ENCODE measurements at regions not wholly inside any gene's neighbourhood (a gene's known extent, or its start where the extent isn't known, plus 50 kb on each side); places are given as distances from the start of the nearest gene placed in this dataset.

- H3K4me3 Mint-ChIP-seq: no peak overlapping the region
- H3K9me3 Mint-ChIP-seq: no peaks in the 10 kb centered on the region
- no peaks in the 10 kb centered on the region for H3K4me1 Mint-ChIP-seq
- intact Hi-C loops (cut with micrococcal nuclease): loop anchor here (5.0 to 10.0 kb wide), 2 partner anchors 942 to 1040 kb away; no protein-coding TSS in a partner anchor
- H3K27me3 ChIP-seq (ENCODE audit: control insufficient read depth, insufficient read depth, low read length): no peaks in the 10 kb centered on the region
- H3K9me3 ChIP-seq (ENCODE audit: control insufficient read depth, insufficient read depth, low read length): no peaks in the 10 kb centered on the region
- no peak overlapping the region for H3K4me3 ChIP-seq (ENCODE audit: low read length)
- peaks cover 14 to 23% of the 10 kb centered on the region in 2 donors for H3K27me3 Mint-ChIP-seq (ENCODE audit: low read depth in 2 of 2)
- ATAC-seq: no peak
- H3K27ac ChIP-seq (ENCODE audit: low read length): no peak overlapping the region
- no peak for DNase-seq
- H3K36me3 ChIP-seq (ENCODE audit: control insufficient read depth, insufficient read depth, low read length): no peaks in the 10 kb centered on the region
- H3K36me3 Mint-ChIP-seq: no peaks in the 10 kb centered on the region
- no peak for TF ChIP-seq CTCF (IDR thresholded peaks at IDR 0.05)
- no peak overlapping the region for H3K27ac Mint-ChIP-seq
- H3K4me1 ChIP-seq (ENCODE audit: control insufficient read depth, insufficient read depth, low read length): peaks cover 3% of the 10 kb centered on the region
Observed at GRCh38 chr13:59392328-59392727, 771.4 kb downstream of the DIAPH3 start.

GRCh38 chr13:59394496-59394895 is 769.2 kb downstream of the DIAPH3 start:
- no peaks in the 10 kb centered on the region for H3K36me3 ChIP-seq (ENCODE audit: control insufficient read depth, insufficient read depth, low read length)
- ATAC-seq: no peak
- H3K4me3 ChIP-seq (ENCODE audit: low read length): no peak overlapping the region
- no peak for DNase-seq
- Mint-ChIP-seq H3K27ac (no peak overlapping the region), H3K9me3 (no peaks in the 10 kb centered on the region), H3K4me3 (no peak overlapping the region), H3K4me1 (no peaks in the 10 kb centered on the region), H3K36me3 (no peaks in the 10 kb centered on the region), H3K27me3 (ENCODE audit: low read depth in 2 of 2) (peaks cover 4 to 20% of the 10 kb centered on the region in 2 donors)
- H3K27me3 ChIP-seq (ENCODE audit: control insufficient read depth, insufficient read depth, low read length): no peaks in the 10 kb centered on the region
- no peak for TF ChIP-seq CTCF (IDR thresholded peaks at IDR 0.05)
- H3K9me3 ChIP-seq (ENCODE audit: control insufficient read depth, insufficient read depth, low read length): no peaks in the 10 kb centered on the region
- peaks cover 3% of the 10 kb centered on the region for H3K4me1 ChIP-seq (ENCODE audit: control insufficient read depth, insufficient read depth, low read length)
- intact Hi-C loops (cut with micrococcal nuclease): loop anchor here (5.0 to 10.0 kb wide), 2 partner anchors 940 to 1038 kb away; no protein-coding TSS in a partner anchor
- 100% methylated on average over 2 of the region's 2 CpGs for WGBS (ENCODE audit: insufficient coverage)
- no peak overlapping the region for H3K27ac ChIP-seq (ENCODE audit: low read length)

- Mint-ChIP-seq H3K4me3 (no peak overlapping the region), H3K36me3 (no peaks in the 10 kb centered on the region), H3K27me3 (ENCODE audit: low read depth in 2 of 2) (peaks cover 6 to 20% of the 10 kb centered on the region in 2 donors), H3K9me3 (no peaks in the 10 kb centered on the region), H3K27ac (no peak overlapping the region), H3K4me1 (no peaks in the 10 kb centered on the region)
- Histone ChIP-seq H3K27me3 (ENCODE audit: control insufficient read depth, insufficient read depth, low read length) (no peaks in the 10 kb centered on the region), H3K4me3 (ENCODE audit: low read length) (no peak overlapping the region), H3K27ac (ENCODE audit: low read length) (no peak overlapping the region), H3K4me1 (ENCODE audit: control insufficient read depth, insufficient read depth, low read length) (no peaks in the 10 kb centered on the region), H3K9me3 (ENCODE audit: control insufficient read depth, insufficient read depth, low read length) (no peaks in the 10 kb centered on the region), H3K36me3 (ENCODE audit: control insufficient read depth, insufficient read depth, low read length) (no peaks in the 10 kb centered on the region)
- intact Hi-C loops (cut with micrococcal nuclease): loop anchor here (10.0 kb wide), 1 partner anchor 937 kb away; no protein-coding TSS in a partner anchor
- WGBS (ENCODE audit: insufficient coverage): 96% methylated on average over 3 of the region's 3 CpGs
- ATAC-seq (no peak), DNase-seq (no peak)
- TF ChIP-seq CTCF (IDR thresholded peaks at IDR 0.05): no peak
Observed at GRCh38 chr13:59398127-59398526, 765.6 kb downstream of the DIAPH3 start.

- Histone ChIP-seq H3K9me3 (ENCODE audit: control insufficient read depth, insufficient read depth, low read length) (no peaks in the 10 kb centered on the region), H3K27ac (ENCODE audit: low read length) (no peak overlapping the region), H3K27me3 (ENCODE audit: control insufficient read depth, insufficient read depth, low read length) (no peaks in the 10 kb centered on the region), H3K4me3 (ENCODE audit: low read length) (no peak overlapping the region), H3K36me3 (ENCODE audit: control insufficient read depth, insufficient read depth, low read length) (no peaks in the 10 kb centered on the region), H3K4me1 (ENCODE audit: control insufficient read depth, insufficient read depth, low read length) (no peaks in the 10 kb centered on the region)
- ATAC-seq: no peak
- intact Hi-C loops (cut with micrococcal nuclease): loop anchor here (10.0 kb wide), 1 partner anchor 936 kb away; no protein-coding TSS in a partner anchor
- Mint-ChIP-seq H3K4me3 (no peak overlapping the region), H3K36me3 (no peaks in the 10 kb centered on the region), H3K27ac (no peak overlapping the region), H3K9me3 (no peaks in the 10 kb centered on the region), H3K4me1 (no peaks in the 10 kb centered on the region), H3K27me3 (ENCODE audit: low read depth in 2 of 2) (peaks cover 7 to 20% of the 10 kb centered on the region in 2 donors)
- DNase-seq: no peak
- TF ChIP-seq CTCF (IDR thresholded peaks at IDR 0.05): no peak
- 77% methylated on average over 3 of the region's 4 CpGs for WGBS (ENCODE audit: insufficient coverage)
Observed at GRCh38 chr13:59398661-59399060, 765.1 kb downstream of the DIAPH3 start.
